ENCODE measurements at regions not wholly inside any gene's neighbourhood (a gene's known extent, or its start where the extent isn't known, plus 50 kb on each side); places are given as distances from the start of the nearest gene placed in this dataset.

- TF ChIP-seq, protein P1, sequence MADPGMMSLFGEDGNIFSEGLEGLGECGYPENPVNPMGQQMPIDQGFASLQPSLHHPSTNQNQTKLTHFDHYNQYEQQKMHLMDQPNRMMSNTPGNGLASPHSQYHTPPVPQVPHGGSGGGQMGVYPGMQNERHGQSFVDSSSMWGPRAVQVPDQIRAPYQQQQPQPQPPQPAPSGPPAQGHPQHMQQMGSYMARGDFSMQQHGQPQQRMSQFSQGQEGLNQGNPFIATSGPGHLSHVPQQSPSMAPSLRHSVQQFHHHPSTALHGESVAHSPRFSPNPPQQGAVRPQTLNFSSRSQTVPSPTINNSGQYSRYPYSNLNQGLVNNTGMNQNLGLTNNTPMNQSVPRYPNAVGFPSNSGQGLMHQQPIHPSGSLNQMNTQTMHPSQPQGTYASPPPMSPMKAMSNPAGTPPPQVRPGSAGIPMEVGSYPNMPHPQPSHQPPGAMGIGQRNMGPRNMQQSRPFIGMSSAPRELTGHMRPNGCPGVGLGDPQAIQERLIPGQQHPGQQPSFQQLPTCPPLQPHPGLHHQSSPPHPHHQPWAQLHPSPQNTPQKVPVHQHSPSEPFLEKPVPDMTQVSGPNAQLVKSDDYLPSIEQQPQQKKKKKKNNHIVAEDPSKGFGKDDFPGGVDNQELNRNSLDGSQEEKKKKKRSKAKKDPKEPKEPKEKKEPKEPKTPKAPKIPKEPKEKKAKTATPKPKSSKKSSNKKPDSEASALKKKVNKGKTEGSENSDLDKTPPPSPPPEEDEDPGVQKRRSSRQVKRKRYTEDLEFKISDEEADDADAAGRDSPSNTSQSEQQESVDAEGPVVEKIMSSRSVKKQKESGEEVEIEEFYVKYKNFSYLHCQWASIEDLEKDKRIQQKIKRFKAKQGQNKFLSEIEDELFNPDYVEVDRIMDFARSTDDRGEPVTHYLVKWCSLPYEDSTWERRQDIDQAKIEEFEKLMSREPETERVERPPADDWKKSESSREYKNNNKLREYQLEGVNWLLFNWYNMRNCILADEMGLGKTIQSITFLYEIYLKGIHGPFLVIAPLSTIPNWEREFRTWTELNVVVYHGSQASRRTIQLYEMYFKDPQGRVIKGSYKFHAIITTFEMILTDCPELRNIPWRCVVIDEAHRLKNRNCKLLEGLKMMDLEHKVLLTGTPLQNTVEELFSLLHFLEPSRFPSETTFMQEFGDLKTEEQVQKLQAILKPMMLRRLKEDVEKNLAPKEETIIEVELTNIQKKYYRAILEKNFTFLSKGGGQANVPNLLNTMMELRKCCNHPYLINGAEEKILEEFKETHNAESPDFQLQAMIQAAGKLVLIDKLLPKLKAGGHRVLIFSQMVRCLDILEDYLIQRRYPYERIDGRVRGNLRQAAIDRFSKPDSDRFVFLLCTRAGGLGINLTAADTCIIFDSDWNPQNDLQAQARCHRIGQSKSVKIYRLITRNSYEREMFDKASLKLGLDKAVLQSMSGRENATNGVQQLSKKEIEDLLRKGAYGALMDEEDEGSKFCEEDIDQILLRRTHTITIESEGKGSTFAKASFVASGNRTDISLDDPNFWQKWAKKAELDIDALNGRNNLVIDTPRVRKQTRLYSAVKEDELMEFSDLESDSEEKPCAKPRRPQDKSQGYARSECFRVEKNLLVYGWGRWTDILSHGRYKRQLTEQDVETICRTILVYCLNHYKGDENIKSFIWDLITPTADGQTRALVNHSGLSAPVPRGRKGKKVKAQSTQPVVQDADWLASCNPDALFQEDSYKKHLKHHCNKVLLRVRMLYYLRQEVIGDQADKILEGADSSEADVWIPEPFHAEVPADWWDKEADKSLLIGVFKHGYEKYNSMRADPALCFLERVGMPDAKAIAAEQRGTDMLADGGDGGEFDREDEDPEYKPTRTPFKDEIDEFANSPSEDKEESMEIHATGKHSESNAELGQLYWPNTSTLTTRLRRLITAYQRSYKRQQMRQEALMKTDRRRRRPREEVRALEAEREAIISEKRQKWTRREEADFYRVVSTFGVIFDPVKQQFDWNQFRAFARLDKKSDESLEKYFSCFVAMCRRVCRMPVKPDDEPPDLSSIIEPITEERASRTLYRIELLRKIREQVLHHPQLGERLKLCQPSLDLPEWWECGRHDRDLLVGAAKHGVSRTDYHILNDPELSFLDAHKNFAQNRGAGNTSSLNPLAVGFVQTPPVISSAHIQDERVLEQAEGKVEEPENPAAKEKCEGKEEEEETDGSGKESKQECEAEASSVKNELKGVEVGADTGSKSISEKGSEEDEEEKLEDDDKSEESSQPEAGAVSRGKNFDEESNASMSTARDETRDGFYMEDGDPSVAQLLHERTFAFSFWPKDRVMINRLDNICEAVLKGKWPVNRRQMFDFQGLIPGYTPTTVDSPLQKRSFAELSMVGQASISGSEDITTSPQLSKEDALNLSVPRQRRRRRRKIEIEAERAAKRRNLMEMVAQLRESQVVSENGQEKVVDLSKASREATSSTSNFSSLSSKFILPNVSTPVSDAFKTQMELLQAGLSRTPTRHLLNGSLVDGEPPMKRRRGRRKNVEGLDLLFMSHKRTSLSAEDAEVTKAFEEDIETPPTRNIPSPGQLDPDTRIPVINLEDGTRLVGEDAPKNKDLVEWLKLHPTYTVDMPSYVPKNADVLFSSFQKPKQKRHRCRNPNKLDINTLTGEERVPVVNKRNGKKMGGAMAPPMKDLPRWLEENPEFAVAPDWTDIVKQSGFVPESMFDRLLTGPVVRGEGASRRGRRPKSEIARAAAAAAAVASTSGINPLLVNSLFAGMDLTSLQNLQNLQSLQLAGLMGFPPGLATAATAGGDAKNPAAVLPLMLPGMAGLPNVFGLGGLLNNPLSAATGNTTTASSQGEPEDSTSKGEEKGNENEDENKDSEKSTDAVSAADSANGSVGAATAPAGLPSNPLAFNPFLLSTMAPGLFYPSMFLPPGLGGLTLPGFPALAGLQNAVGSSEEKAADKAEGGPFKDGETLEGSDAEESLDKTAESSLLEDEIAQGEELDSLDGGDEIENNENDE (IDR thresholded peaks at IDR 0.05; ENCODE audit: insufficient replicate concordance, low read length): no peak
- TF ChIP-seq, protein P2, sequence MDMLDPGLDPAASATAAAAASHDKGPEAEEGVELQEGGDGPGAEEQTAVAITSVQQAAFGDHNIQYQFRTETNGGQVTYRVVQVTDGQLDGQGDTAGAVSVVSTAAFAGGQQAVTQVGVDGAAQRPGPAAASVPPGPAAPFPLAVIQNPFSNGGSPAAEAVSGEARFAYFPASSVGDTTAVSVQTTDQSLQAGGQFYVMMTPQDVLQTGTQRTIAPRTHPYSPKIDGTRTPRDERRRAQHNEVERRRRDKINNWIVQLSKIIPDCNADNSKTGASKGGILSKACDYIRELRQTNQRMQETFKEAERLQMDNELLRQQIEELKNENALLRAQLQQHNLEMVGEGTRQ (IDR thresholded peaks at IDR 0.05; ENCODE audit: low read length): no peak
- no peak for TF ChIP-seq SP2 (IDR thresholded peaks at IDR 0.05; ENCODE audit: low read length)
- TF ChIP-seq RAD21 (IDR thresholded peaks at IDR 0.05 in 1 of 2, conservative IDR thresholded peaks at IDR 0.05 in 1 of 2; ENCODE audit: low read depth in 2 of 2, low read length in 2 of 2): no peak
- TF ChIP-seq YY1 (IDR thresholded peaks at IDR 0.05; ENCODE audit: low read depth, low read length): no peak
- no peak for TF ChIP-seq JUND (IDR thresholded peaks at IDR 0.05; ENCODE audit: low read length)
- no peak for TF ChIP-seq POLR2A (IDR thresholded peaks at IDR 0.05; ENCODE audit: control extremely low read depth in 1 of 2, low read depth in 2 of 2, low read length in 2 of 2)
Measured at GRCh38 chr7:46368871-46369270, 447.8 kb upstream of the IGFBP3 start (continued).

Data from H1 (cell line).